NCI-H69 (cell line): ENCODE measurements at regions not wholly inside any gene's neighbourhood (a gene's known extent, or its start where the extent isn't known, plus 50 kb on each side); places are given as distances from the start of the nearest gene placed in this dataset.

Experiments used
- DNase-seq: peaks from one replicate; lab custom pipeline; 2025; lab: John Stamatoyannopoulos, UW

GRCh38 chr10:61841338-61841875 lies 60.1 kb upstream of the ARID5B start:
- no peak for DNase-seq

GRCh38 chr10:61842755-61843497 lies 58.6 kb upstream of the ARID5B start:
- no peak for DNase-seq

- DNase-seq = no peak
Observed at GRCh38 chr10:61844116-61844822, 57.2 kb upstream of the ARID5B start.

GRCh38 chr10:61845196-61845949 lies 56.1 kb upstream of the ARID5B start:
- DNase-seq = no peak

GRCh38 chr10:61845950-61846268 lies 55.6 kb upstream of the ARID5B start:
- no peak for DNase-seq

GRCh38 chr10:61846370-61847031 lies 55.0 kb upstream of the ARID5B start:
- no peak for DNase-seq

- DNase-seq = no peak
Observed at GRCh38 chr10:61847087-61847486, 54.4 kb upstream of the ARID5B start.

GRCh38 chr10:61847640-61848039 lies 53.9 kb upstream of the ARID5B start:
- no peak for DNase-seq

GRCh38 chr10:61850376-61850775 lies 51.1 kb upstream of the ARID5B start:
- DNase-seq = no peak
